ENCODE measurements at regions not wholly inside any gene's neighbourhood (a gene's known extent, or its start where the extent isn't known, plus 50 kb on each side); places are given as distances from the start of the nearest gene placed in this dataset.

DNA sequence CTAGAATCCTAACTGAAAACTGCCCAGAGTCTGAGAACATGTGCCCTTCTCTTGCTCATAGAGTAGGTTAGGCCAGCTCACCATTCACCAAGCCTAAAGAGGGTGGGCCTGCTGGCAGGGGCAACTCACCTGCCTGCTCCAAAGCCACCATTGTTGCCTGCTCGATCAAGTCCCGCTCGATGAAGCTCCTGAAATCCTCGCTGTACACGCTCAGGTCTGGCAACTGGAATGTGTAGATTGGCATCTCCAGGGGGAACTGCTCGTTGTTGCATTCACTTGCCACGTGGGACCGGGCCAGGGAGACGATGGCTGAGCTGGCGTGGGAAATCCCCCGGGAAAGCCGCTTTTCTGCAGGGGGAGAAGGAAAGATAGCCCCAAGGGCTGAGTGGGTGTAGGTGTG lies 232.2 kb downstream of the KLF13 start:
- TF ChIP-seq, protein P1, sequence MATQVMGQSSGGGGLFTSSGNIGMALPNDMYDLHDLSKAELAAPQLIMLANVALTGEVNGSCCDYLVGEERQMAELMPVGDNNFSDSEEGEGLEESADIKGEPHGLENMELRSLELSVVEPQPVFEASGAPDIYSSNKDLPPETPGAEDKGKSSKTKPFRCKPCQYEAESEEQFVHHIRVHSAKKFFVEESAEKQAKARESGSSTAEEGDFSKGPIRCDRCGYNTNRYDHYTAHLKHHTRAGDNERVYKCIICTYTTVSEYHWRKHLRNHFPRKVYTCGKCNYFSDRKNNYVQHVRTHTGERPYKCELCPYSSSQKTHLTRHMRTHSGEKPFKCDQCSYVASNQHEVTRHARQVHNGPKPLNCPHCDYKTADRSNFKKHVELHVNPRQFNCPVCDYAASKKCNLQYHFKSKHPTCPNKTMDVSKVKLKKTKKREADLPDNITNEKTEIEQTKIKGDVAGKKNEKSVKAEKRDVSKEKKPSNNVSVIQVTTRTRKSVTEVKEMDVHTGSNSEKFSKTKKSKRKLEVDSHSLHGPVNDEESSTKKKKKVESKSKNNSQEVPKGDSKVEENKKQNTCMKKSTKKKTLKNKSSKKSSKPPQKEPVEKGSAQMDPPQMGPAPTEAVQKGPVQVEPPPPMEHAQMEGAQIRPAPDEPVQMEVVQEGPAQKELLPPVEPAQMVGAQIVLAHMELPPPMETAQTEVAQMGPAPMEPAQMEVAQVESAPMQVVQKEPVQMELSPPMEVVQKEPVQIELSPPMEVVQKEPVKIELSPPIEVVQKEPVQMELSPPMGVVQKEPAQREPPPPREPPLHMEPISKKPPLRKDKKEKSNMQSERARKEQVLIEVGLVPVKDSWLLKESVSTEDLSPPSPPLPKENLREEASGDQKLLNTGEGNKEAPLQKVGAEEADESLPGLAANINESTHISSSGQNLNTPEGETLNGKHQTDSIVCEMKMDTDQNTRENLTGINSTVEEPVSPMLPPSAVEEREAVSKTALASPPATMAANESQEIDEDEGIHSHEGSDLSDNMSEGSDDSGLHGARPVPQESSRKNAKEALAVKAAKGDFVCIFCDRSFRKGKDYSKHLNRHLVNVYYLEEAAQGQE (IDR thresholded peaks at IDR 0.05; ENCODE audit: insufficient read depth in 1 of 2, low read depth in 2 of 2, low read length in 2 of 2), result no peak
- no peak for TF ChIP-seq POLR2AphosphoS5 (IDR thresholded peaks at IDR 0.05; ENCODE audit: low read depth, low read length)
- no peak for TF ChIP-seq FOXP2 (optimal IDR thresholded peaks at IDR 0.05; ENCODE audit: borderline replicate concordance, extremely low read depth, extremely low read length, insufficient read depth)
- no peak for TF ChIP-seq SIN3A (IDR thresholded peaks at IDR 0.05; ENCODE audit: borderline replicate concordance, insufficient read depth, low read length)
- no peak for TF ChIP-seq TAF1 (IDR thresholded peaks at IDR 0.05; ENCODE audit: borderline replicate concordance, insufficient read depth, low read length)

DNA sequence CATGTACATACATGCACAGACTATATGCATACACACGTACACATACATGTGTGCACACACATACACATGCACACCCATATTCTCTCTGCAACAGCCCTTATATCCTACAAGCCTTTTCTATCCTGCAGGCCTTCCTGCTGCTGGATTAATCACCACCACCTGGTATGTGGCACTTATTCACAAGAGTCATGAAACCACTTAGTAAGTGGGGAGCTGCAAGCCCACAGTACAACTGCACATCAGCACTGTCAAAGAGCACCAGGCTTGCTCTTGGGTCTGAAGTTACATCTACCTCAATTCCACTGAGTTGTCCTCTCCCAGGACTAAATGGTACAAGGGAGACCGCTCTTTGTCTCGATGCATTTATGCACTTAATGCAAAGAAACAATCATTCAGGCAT lies 233.2 kb downstream of the KLF13 start:
- TF ChIP-seq POLR2AphosphoS5 (IDR thresholded peaks at IDR 0.05; ENCODE audit: low read depth, low read length) (no peak), SIN3A (IDR thresholded peaks at IDR 0.05; ENCODE audit: borderline replicate concordance, insufficient read depth, low read length) (no peak), FOXP2 (optimal IDR thresholded peaks at IDR 0.05; ENCODE audit: borderline replicate concordance, extremely low read depth, extremely low read length, insufficient read depth) (no peak), TAF1 (IDR thresholded peaks at IDR 0.05; ENCODE audit: borderline replicate concordance, insufficient read depth, low read length) (no peak)
- TF ChIP-seq, protein P1 (IDR thresholded peaks at IDR 0.05; ENCODE audit: insufficient read depth in 1 of 2, low read depth in 2 of 2, low read length in 2 of 2), result no peak

DNA sequence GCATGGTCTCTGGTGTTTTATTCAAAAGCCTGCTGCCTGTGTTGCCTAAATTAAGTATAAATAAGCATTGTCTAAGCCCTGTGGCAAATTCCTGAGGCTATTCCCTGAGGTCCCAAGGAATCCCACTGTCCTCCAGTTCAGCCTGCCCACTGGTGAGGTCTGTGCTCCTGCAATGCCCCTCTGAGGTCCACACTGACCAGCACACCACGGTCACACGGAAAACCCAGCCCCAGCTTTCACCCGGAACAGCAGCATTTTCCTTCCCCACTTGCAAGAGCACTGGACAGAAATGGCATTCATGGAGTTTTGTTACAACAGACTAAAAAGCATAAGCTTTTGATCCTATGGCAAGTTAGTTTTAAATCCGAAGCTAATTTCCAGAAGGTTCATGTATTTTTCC lies 234.0 kb downstream of the KLF13 start:
- TF ChIP-seq TAF1 (IDR thresholded peaks at IDR 0.05; ENCODE audit: borderline replicate concordance, insufficient read depth, low read length), result no peak
- no peak for TF ChIP-seq FOXP2 (optimal IDR thresholded peaks at IDR 0.05; ENCODE audit: borderline replicate concordance, extremely low read depth, extremely low read length, insufficient read depth)
- TF ChIP-seq, protein P1 (IDR thresholded peaks at IDR 0.05; ENCODE audit: insufficient read depth in 1 of 2, low read depth in 2 of 2, low read length in 2 of 2), result no peak

DNA sequence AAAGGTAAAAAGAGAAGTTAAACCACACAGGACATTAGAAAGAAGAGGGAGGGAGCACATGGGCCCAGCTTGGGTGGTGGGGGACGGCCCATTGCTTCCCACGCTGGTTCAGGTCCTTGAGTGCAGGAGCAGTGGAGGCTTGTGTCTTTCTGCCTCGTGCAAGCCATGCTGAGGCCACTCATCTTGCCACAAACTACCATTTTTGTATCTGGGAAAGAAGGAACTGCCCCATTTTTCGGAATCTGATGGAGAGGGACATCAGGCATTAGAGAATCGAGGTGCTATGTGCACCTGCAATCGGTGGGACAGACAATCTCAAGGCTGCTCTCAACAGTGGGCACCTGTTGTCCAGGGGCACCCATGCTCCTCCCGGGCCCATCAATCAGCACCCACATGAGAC lies 234.5 kb downstream of the KLF13 start:
- no peak for TF ChIP-seq FOXP2 (optimal IDR thresholded peaks at IDR 0.05; ENCODE audit: borderline replicate concordance, extremely low read depth, extremely low read length, insufficient read depth)
- TF ChIP-seq SIN3A (IDR thresholded peaks at IDR 0.05; ENCODE audit: borderline replicate concordance, insufficient read depth, low read length), result no peak
- TF ChIP-seq TAF1 (IDR thresholded peaks at IDR 0.05; ENCODE audit: borderline replicate concordance, insufficient read depth, low read length), result no peak
- TF ChIP-seq, protein P1 (IDR thresholded peaks at IDR 0.05; ENCODE audit: insufficient read depth in 1 of 2, low read depth in 2 of 2, low read length in 2 of 2), result no peak

DNA sequence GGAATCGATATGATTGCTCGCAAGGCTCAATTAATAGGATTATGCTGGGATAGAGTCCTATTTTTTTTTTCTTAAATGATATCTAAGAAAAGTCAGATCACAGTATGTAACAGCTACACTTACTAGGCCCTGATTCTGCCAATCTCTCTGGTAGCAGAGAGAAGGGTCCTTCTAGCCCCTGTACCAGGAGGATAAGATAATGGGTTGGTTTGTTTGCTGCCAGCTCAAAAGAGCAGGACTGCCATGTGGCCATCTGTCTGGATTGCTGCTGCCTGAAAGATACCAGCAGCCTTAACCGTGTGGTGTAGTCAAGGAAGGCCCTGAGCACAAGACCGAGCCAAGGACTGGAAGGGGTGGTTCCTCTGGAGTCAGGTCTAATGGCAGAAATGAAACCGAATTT lies 236.4 kb downstream of the KLF13 start:
- TF ChIP-seq POLR2AphosphoS5 (IDR thresholded peaks at IDR 0.05; ENCODE audit: low read depth, low read length) (no peak), TAF1 (IDR thresholded peaks at IDR 0.05; ENCODE audit: borderline replicate concordance, insufficient read depth, low read length) (no peak), SIN3A (IDR thresholded peaks at IDR 0.05; ENCODE audit: borderline replicate concordance, insufficient read depth, low read length) (no peak), FOXP2 (optimal IDR thresholded peaks at IDR 0.05; ENCODE audit: borderline replicate concordance, extremely low read depth, extremely low read length, insufficient read depth) (no peak)
- TF ChIP-seq, protein P1 (IDR thresholded peaks at IDR 0.05; ENCODE audit: insufficient read depth in 1 of 2, low read depth in 2 of 2, low read length in 2 of 2), result no peak

Measured in PFSK-1 (cell line).